WTC11 (cell line): ENCODE measurements at regions not wholly inside any gene's neighbourhood (a gene's known extent, or its start where the extent isn't known, plus 50 kb on each side); places are given as distances from the start of the nearest gene placed in this dataset.

ENCODE experiments used
- FOXJ3 ChIP-seq: sonication (generic); formaldehyde crosslinking; IDR thresholded peaks from 2 replicates; pipeline ENCODE4 v1.9.0; 2021; ENCODE audit warnings: missing genetic modification reagents, mild to moderate bottlenecking, borderline replicate concordance
- JUN ChIP-seq: sonication (generic); formaldehyde crosslinking; IDR thresholded peaks from 2 replicates; pipeline ENCODE4 v1.8.0; 2023; ENCODE audit warnings: mild to moderate bottlenecking, missing genetic modification reagents
- SMAD3 ChIP-seq: sonication (generic); formaldehyde crosslinking; IDR thresholded peaks from 2 replicates; pipeline ENCODE4 v1.8.0; 2022; ENCODE audit warnings: missing genetic modification reagents, mild to moderate bottlenecking, borderline replicate concordance
- TF ChIP-seq, protein P1 (sequence below): fragments of 200-600 bp; IDR thresholded peaks from 2 replicates; pipeline ENCODE4 v1.8.0; 2022; ENCODE audit warnings: antibody characterized with exemption

GRCh38 chr1:43059640-43060574 is 101.2 kb upstream of the SLC2A1 start:
- TF ChIP-seq, protein P1, sequence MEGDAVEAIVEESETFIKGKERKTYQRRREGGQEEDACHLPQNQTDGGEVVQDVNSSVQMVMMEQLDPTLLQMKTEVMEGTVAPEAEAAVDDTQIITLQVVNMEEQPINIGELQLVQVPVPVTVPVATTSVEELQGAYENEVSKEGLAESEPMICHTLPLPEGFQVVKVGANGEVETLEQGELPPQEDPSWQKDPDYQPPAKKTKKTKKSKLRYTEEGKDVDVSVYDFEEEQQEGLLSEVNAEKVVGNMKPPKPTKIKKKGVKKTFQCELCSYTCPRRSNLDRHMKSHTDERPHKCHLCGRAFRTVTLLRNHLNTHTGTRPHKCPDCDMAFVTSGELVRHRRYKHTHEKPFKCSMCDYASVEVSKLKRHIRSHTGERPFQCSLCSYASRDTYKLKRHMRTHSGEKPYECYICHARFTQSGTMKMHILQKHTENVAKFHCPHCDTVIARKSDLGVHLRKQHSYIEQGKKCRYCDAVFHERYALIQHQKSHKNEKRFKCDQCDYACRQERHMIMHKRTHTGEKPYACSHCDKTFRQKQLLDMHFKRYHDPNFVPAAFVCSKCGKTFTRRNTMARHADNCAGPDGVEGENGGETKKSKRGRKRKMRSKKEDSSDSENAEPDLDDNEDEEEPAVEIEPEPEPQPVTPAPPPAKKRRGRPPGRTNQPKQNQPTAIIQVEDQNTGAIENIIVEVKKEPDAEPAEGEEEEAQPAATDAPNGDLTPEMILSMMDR, result no peak
- TF ChIP-seq SMAD3 (no peak), JUN (no peak), FOXJ3 (no peak)
